GM12878 (cell line): ENCODE measurements at regions not wholly inside any gene's neighbourhood (a gene's known extent, or its start where the extent isn't known, plus 50 kb on each side); places are given as distances from the start of the nearest gene placed in this dataset.

Source experiments
- ATAC-seq: fragments of 200-7000 bp; cut with Tn5 transposase; 3 replicates; pipeline ENCODE4 v1.9.1; 2020; ENCODE audit warnings: mild to moderate bottlenecking, moderate library complexity
- BruUV-seq: library from RNA; stranded (reverse); fragments of 400-500 nt; replicated peaks from 2 replicates; lab custom pipeline; 2021; lab: Mats Ljungman, UMichigan
- CTCF ChIA-PET: fragments of 300-600 bp; sonication (Branson Sonifier 250); formaldehyde crosslinking; extraction: SDS; loops from one replicate; lab custom pipeline; 2021; ENCODE audit warnings: inconsistent platforms; lab: Yijun Ruan, JAX
- POLR2A ChIA-PET: fragments of 350-600 bp; formaldehyde crosslinking; extraction: SDS; loops from one replicate; lab custom pipeline; 2021; ENCODE audit warnings: inconsistent platforms; lab: Charles Lee
- RAD21 ChIA-PET: fragments of 300-600 bp; sonication (Branson Sonifier 250); formaldehyde crosslinking; loops from one replicate; lab custom pipeline; 2023; ENCODE audit warnings: antibody characterized with exemption; ENCODE audit not compliant: unreplicated experiment; lab: Charles Lee
- SMC1A ChIA-PET: fragments of 300-600 bp; sonication (Branson Sonifier 250); formaldehyde crosslinking; loops from one replicate; lab custom pipeline; 2023; ENCODE audit not compliant: unreplicated experiment, uncharacterized antibody; lab: Charles Lee
- DNase-seq: peaks from one replicate; pipeline ENCODE4 v3.0.0-alpha.2; 2011; ENCODE audit warnings: low read depth, low spot score
- FAIRE-seq: peaks from 3 replicates; lab custom pipeline; 2011; peaks lifted over from hg19 to GRCh38; lab: Jason Lieb, UNC
- H2AFZ ChIP-seq: 2 replicates; pipeline ENCODE4 v1.6.0; 2011; ENCODE audit warnings: low read depth, low read length, control low read depth; ENCODE audit not compliant: control insufficient read depth
- H3K27ac ChIP-seq: 2 replicates; pipeline ENCODE4 v1.5.1; 2011; ENCODE audit warnings: control low read depth; ENCODE audit not compliant: control insufficient read depth, insufficient read depth
- H3K27me3 ChIP-seq, 2 experiments: replicated peaks in 1 of 2; 2 replicates each; pipeline versions ENCODE4 v1.6.0 to v1.6.1; 2011; ENCODE audit warnings: low read length in 1 of 2; ENCODE audit not compliant: control insufficient read depth in 2 of 2, insufficient read depth in 2 of 2
- H3K36me3 ChIP-seq, 2 experiments: 2 replicates each; pipeline ENCODE4 v1.5.1; 2011; ENCODE audit warnings: low read length in 1 of 2; ENCODE audit not compliant: control insufficient read depth in 2 of 2, insufficient read depth in 2 of 2
- H3K4me1 ChIP-seq: 2 replicates; pipeline ENCODE4 v1.6.1; 2011; ENCODE audit warnings: mild to moderate bottlenecking, low read length, moderate library complexity, mixed read lengths; ENCODE audit not compliant: control insufficient read depth, insufficient read depth
- H3K4me2 ChIP-seq: 2 replicates; pipeline ENCODE4 v1.6.0; 2011; ENCODE audit warnings: control low read depth; ENCODE audit not compliant: control insufficient read depth, insufficient read depth
- H3K4me3 ChIP-seq: fragments of 200-600 bp; sonication (generic); 2 replicates; pipeline ENCODE4 v1.5.1; 2016
- H3K79me2 ChIP-seq: 2 replicates; pipeline ENCODE4 v1.6.0; 2011; ENCODE audit warnings: low read length; ENCODE audit not compliant: control insufficient read depth, insufficient read depth
- H3K9ac ChIP-seq: 2 replicates; pipeline ENCODE4 v1.8.0; 2011; ENCODE audit warnings: low read length, control low read depth, mixed read lengths; ENCODE audit not compliant: control insufficient read depth, insufficient read depth
- H3K9me3 ChIP-seq: replicated peaks from 3 replicates; pipeline ENCODE4 v1.5.1; 2011; ENCODE audit warnings: mild to moderate bottlenecking, low read length; ENCODE audit not compliant: control insufficient read depth, insufficient read depth
- H4K20me1 ChIP-seq: 2 replicates; pipeline ENCODE4 v1.6.0; 2011; ENCODE audit not compliant: control insufficient read depth, insufficient read depth
- CBX5 ChIP-seq: sonication (generic); IDR thresholded peaks from 2 replicates; pipeline ENCODE4 v1.6.1; 2016; ENCODE audit warnings: low read depth, moderate library complexity, mild to moderate bottlenecking, inconsistent platforms
- CHD2 ChIP-seq: IDR thresholded peaks from 2 replicates; pipeline ENCODE4 v1.6.1; 2011; ENCODE audit warnings: low read depth, low read length, improper control_type of control experiment, borderline replicate concordance
- CHD4 ChIP-seq: fragments of 200-600 bp; sonication (generic); IDR thresholded peaks from 2 replicates; pipeline ENCODE4 v1.6.1; 2016; ENCODE audit warnings: mild to moderate bottlenecking
- HDAC2 ChIP-seq: fragments of 200-600 bp; sonication (generic); IDR thresholded peaks from 2 replicates; pipeline ENCODE4 v1.6.1; 2017
- JUNB ChIP-seq: IDR thresholded peaks from 2 replicates; pipeline ENCODE4 v1.6.1; 2016; ENCODE audit warnings: antibody characterized with exemption, mild to moderate bottlenecking
- NFIC ChIP-seq: IDR thresholded peaks from 2 replicates; pipeline ENCODE4 v1.6.1; 2012; ENCODE audit warnings: low read depth, mild to moderate bottlenecking, inconsistent platforms, low read length, moderate library complexity
- NRF1 ChIP-seq: conservative IDR thresholded peaks from 2 replicates; pipeline ENCODE4 v1.6.1; 2011; ENCODE audit warnings: mild to moderate bottlenecking, low read depth, low read length, improper control_type of control experiment
- RAD51 ChIP-seq: fragments of 450-650 bp; IDR thresholded peaks from 2 replicates; pipeline ENCODE4 v1.6.1; 2016; ENCODE audit warnings: moderate library complexity, mild to moderate bottlenecking, inconsistent platforms
- TBL1XR1 ChIP-seq: IDR thresholded peaks from 2 replicates; pipeline ENCODE4 v1.6.1; 2012; ENCODE audit warnings: low read depth, low read length, improper control_type of control experiment
- ZNF207 ChIP-seq: fragments of 450-650 bp; IDR thresholded peaks from 2 replicates; pipeline ENCODE4 v1.6.1; 2014; ENCODE audit warnings: antibody characterized with exemption, mild to moderate bottlenecking, borderline replicate concordance
- WGBS: methylation state at CpG from one replicate; pipeline ENCODE4 v1.1.6; 2016; ENCODE audit warnings: low lambda C conversion rate; ENCODE audit not compliant: insufficient replicate concordance, insufficient coverage; ENCODE audit errors: missing lambda C conversion rate; 5-methylcytosine and 5-hydroxymethylcytosine counted together
- in situ Hi-C: fragments of 300-500 bp; cut with MboI; formaldehyde crosslinking; loops from 9 replicates; pipeline ENCODE4 v1.14.3; 2018; ENCODE audit warnings: mixed read lengths
- intact Hi-C: fragments of 100-400 bp; cut with micrococcal nuclease; formaldehyde crosslinking; loops from one replicate; pipeline ENCODE4 v1.14.2; 2022; ENCODE audit not compliant: unreplicated experiment
- TF ChIP-seq, protein P1 (sequence below): fragments of 450-650 bp; IDR thresholded peaks from 2 replicates; pipeline ENCODE4 v1.6.1; 2017; ENCODE audit warnings: mild to moderate bottlenecking, moderate library complexity
- TF ChIP-seq, protein P2 (sequence below): fragments of 450-650 bp; formaldehyde crosslinking; IDR thresholded peaks from 2 replicates; pipeline ENCODE4 v1.4.0; 2020; ENCODE audit warnings: mild to moderate bottlenecking, moderate library complexity

DNA sequence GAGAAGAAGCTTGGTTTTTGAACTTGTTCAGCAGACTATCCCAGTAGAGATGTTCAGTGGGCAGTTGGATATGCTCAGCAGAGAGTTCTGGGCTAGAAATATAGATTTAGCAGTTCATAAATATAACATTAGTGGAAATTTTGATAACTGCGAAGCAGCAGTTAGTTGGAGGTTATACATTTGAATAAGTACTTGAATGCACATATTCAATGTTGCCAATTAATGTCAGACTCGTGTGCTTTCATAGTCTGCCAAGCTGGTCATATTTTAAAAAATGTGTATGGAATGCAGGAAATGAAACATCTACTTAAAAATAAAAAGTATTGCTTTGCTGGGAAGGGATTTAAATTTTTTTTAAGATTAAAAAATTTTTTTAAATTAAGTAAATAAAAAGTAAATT is 92.5 kb upstream of the E2F3 start (continued):
- TF ChIP-seq, protein P1, sequence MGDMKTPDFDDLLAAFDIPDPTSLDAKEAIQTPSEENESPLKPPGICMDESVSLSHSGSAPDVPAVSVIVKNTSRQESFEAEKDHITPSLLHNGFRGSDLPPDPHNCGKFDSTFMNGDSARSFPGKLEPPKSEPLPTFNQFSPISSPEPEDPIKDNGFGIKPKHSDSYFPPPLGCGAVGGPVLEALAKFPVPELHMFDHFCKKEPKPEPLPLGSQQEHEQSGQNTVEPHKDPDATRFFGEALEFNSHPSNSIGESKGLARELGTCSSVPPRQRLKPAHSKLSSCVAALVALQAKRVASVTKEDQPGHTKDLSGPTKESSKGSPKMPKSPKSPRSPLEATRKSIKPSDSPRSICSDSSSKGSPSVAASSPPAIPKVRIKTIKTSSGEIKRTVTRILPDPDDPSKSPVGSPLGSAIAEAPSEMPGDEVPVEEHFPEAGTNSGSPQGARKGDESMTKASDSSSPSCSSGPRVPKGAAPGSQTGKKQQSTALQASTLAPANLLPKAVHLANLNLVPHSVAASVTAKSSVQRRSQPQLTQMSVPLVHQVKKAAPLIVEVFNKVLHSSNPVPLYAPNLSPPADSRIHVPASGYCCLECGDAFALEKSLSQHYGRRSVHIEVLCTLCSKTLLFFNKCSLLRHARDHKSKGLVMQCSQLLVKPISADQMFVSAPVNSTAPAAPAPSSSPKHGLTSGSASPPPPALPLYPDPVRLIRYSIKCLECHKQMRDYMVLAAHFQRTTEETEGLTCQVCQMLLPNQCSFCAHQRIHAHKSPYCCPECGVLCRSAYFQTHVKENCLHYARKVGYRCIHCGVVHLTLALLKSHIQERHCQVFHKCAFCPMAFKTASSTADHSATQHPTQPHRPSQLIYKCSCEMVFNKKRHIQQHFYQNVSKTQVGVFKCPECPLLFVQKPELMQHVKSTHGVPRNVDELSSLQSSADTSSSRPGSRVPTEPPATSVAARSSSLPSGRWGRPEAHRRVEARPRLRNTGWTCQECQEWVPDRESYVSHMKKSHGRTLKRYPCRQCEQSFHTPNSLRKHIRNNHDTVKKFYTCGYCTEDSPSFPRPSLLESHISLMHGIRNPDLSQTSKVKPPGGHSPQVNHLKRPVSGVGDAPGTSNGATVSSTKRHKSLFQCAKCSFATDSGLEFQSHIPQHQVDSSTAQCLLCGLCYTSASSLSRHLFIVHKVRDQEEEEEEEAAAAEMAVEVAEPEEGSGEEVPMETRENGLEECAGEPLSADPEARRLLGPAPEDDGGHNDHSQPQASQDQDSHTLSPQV: no peak
- no peak for TF ChIP-seq CHD4
- no peak for TF ChIP-seq TBL1XR1
- no peak for TF ChIP-seq CHD2
- no peak for TF ChIP-seq RAD51
- no peak for TF ChIP-seq ZNF207

DNA sequence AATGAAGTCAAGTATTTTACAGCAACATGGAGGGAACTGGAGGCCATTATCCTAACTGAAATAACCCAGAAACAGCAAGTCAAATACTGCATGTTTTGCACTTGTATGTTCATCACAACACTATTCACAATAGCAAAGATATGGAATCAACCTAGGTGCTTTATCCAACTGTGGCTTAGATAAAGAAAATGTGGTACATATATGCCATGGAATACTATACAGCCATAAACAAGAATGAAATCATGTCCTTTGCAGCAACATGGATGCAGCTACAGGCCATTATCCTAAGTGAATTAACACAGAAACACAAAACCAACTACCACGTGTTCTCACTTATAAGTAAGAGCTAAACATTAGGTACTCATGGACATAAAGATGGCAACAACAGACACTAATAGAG is 91.5 kb upstream of the E2F3 start:
- no TSS peak for BruUV-seq
- no peaks in the 10 kb centered on the region for H3K36me3 ChIP-seq
- DNase-seq (no peak), FAIRE-seq (no peak), ATAC-seq (no peak)
- H2AFZ ChIP-seq: no peak overlapping the region
- ChIA-PET POLR2A (no interaction called here), SMC1A (no interaction called here), CTCF (no interaction called here), RAD21 (no interaction called here)
- H3K4me2 ChIP-seq: no peak overlapping the region
- H3K9ac ChIP-seq: no peak overlapping the region
- no peak overlapping the region for H3K4me3 ChIP-seq
- intact Hi-C loops (no loop called here), in situ Hi-C loops (no loop called here)
- no peak overlapping the region for H3K27ac ChIP-seq
- H4K20me1 ChIP-seq: no peaks in the 10 kb centered on the region
- H3K4me1 ChIP-seq: no peaks in the 10 kb centered on the region
- no peaks in the 10 kb centered on the region for H3K27me3 ChIP-seq
- no peaks in the 10 kb centered on the region for H3K9me3 ChIP-seq
- 0% methylated on average over 1 of the region's 1 CpG for WGBS
- no peaks in the 10 kb centered on the region for H3K79me2 ChIP-seq
- TF ChIP-seq JUNB (no peak), NRF1 (no peak), CBX5 (no peak), NFIC (no peak), HDAC2 (no peak)
- TF ChIP-seq, protein P2, sequence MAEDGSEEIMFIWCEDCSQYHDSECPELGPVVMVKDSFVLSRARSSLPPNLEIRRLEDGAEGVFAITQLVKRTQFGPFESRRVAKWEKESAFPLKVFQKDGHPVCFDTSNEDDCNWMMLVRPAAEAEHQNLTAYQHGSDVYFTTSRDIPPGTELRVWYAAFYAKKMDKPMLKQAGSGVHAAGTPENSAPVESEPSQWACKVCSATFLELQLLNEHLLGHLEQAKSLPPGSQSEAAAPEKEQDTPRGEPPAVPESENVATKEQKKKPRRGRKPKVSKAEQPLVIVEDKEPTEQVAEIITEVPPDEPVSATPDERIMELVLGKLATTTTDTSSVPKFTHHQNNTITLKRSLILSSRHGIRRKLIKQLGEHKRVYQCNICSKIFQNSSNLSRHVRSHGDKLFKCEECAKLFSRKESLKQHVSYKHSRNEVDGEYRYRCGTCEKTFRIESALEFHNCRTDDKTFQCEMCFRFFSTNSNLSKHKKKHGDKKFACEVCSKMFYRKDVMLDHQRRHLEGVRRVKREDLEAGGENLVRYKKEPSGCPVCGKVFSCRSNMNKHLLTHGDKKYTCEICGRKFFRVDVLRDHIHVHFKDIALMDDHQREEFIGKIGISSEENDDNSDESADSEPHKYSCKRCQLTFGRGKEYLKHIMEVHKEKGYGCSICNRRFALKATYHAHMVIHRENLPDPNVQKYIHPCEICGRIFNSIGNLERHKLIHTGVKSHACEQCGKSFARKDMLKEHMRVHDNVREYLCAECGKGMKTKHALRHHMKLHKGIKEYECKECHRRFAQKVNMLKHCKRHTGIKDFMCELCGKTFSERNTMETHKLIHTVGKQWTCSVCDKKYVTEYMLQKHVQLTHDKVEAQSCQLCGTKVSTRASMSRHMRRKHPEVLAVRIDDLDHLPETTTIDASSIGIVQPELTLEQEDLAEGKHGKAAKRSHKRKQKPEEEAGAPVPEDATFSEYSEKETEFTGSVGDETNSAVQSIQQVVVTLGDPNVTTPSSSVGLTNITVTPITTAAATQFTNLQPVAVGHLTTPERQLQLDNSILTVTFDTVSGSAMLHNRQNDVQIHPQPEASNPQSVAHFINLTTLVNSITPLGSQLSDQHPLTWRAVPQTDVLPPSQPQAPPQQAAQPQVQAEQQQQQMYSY: no peak
- TF ChIP-seq, protein P1: no peak
